C4-2B (cell line): ENCODE measurements at regions not wholly inside any gene's neighbourhood (a gene's known extent, or its start where the extent isn't known, plus 50 kb on each side); places are given as distances from the start of the nearest gene placed in this dataset.

ENCODE experiments used
- CTCF ChIP-seq: fragments of 450-650 bp; conservative IDR thresholded peaks from 2 replicates; pipeline ENCODE4 v1.5.1; 2017; ENCODE audit warnings: mild to moderate bottlenecking
- ZFX ChIP-seq: fragments of 450-650 bp; IDR thresholded peaks from 2 replicates; pipeline ENCODE4 v1.6.1; 2017

GRCh38 chr1:175888996-175889395 lies 145.6 kb upstream of the TNR start:
- TF ChIP-seq CTCF (no peak), ZFX (no peak)
